H9 (cell line): ENCODE measurements at regions not wholly inside any gene's neighbourhood (a gene's known extent, or its start where the extent isn't known, plus 50 kb on each side); places are given as distances from the start of the nearest gene placed in this dataset.

Experiments
- DNase-seq: peaks from one replicate; pipeline ENCODE4 v3.0.0-alpha.2; 2017
- H2AFZ ChIP-seq: one replicate; pipeline ENCODE4 v1.6.1; 2013; ENCODE audit warnings: mild to moderate bottlenecking, low read length, control low read depth, moderate library complexity
- H2AK5ac ChIP-seq: 2 replicates; pipeline ENCODE4 v1.6.1; 2013; ENCODE audit warnings: low read length, control low read depth, mixed read lengths; ENCODE audit not compliant: insufficient read length
- H2BK120ac ChIP-seq: one replicate; pipeline ENCODE4 v1.6.1; 2013; ENCODE audit warnings: low read depth, mild to moderate bottlenecking, low read length, control low read depth, inconsistent platforms; ENCODE audit not compliant: poor library complexity, severe bottlenecking
- H2BK12ac ChIP-seq: 2 replicates; pipeline ENCODE4 v1.6.1; 2013; ENCODE audit warnings: low read length, control low read depth, mixed read lengths, low read depth; ENCODE audit not compliant: insufficient read length
- H2BK15ac ChIP-seq: 2 replicates; pipeline ENCODE4 v1.6.1; 2013; ENCODE audit warnings: low read depth, low read length, control low read depth
- H2BK20ac ChIP-seq: one replicate; pipeline ENCODE4 v1.6.1; 2013; ENCODE audit warnings: low read depth, mild to moderate bottlenecking, low read length, control low read depth, inconsistent platforms; ENCODE audit not compliant: poor library complexity, severe bottlenecking
- H2BK5ac ChIP-seq: 2 replicates; pipeline ENCODE4 v1.6.1; 2013; ENCODE audit warnings: low read length, control low read depth, mixed read lengths; ENCODE audit not compliant: insufficient read length
- H3K14ac ChIP-seq: 2 replicates; pipeline ENCODE4 v1.6.1; 2013; ENCODE audit warnings: low read length, control low read depth; ENCODE audit not compliant: insufficient read depth
- H3K18ac ChIP-seq: 2 replicates; pipeline ENCODE4 v1.6.1; 2013; ENCODE audit warnings: low read depth, mild to moderate bottlenecking, mixed read lengths, low read length, control low read depth; ENCODE audit not compliant: insufficient read length
- H3K23ac ChIP-seq: 2 replicates; pipeline ENCODE4 v1.6.1; 2013; ENCODE audit warnings: low read length, control low read depth, mixed read lengths, low read depth; ENCODE audit not compliant: insufficient read length
- H3K23me2 ChIP-seq: 2 replicates; pipeline ENCODE4 v1.6.1; 2013; ENCODE audit warnings: low read depth, mild to moderate bottlenecking, mixed read lengths, low read length, control low read depth; ENCODE audit not compliant: insufficient read length, poor library complexity, severe bottlenecking
- H3K27ac ChIP-seq: 2 replicates; pipeline ENCODE4 v1.5.1; 2013; ENCODE audit warnings: low read length, control low read depth, mixed read lengths, low read depth; ENCODE audit not compliant: insufficient read length
- H3K27me3 ChIP-seq: 2 replicates; pipeline ENCODE4 v1.6.1; 2013; ENCODE audit warnings: low read length, control low read depth, inconsistent platforms; ENCODE audit not compliant: insufficient read depth
- H3K4ac ChIP-seq: 2 replicates; pipeline ENCODE4 v1.6.1; 2013; ENCODE audit warnings: low read depth, mild to moderate bottlenecking, control low read depth, inconsistent platforms, low read length, moderate library complexity
- H3K4me1 ChIP-seq: 2 replicates; pipeline ENCODE4 v1.6.1; 2013; ENCODE audit warnings: low read length, control low read depth, inconsistent platforms; ENCODE audit not compliant: insufficient read depth
- H3K4me2 ChIP-seq: 2 replicates; pipeline ENCODE4 v1.6.1; 2013; ENCODE audit warnings: low read length, control low read depth, mixed read lengths; ENCODE audit not compliant: insufficient read length, insufficient read depth
- H3K56ac ChIP-seq: 2 replicates; pipeline ENCODE4 v1.6.1; 2013; ENCODE audit warnings: low read depth, mild to moderate bottlenecking, mixed read lengths, low read length, control low read depth; ENCODE audit not compliant: insufficient read length
- H3K79me1 ChIP-seq: 2 replicates; pipeline ENCODE4 v1.6.1; 2013; ENCODE audit warnings: low read depth, mild to moderate bottlenecking, moderate library complexity, low read length, control low read depth, inconsistent platforms; ENCODE audit not compliant: insufficient read depth, poor library complexity, severe bottlenecking
- H3K79me2 ChIP-seq: 2 replicates; pipeline ENCODE4 v1.6.1; 2013; ENCODE audit warnings: low read length, control low read depth, inconsistent platforms; ENCODE audit not compliant: insufficient read depth
- H3K9ac ChIP-seq: 2 replicates; pipeline ENCODE4 v1.6.1; 2013; ENCODE audit warnings: low read length, control low read depth, mixed read lengths; ENCODE audit not compliant: insufficient read length; ENCODE audit errors: extremely low read depth
- H3K9me3 ChIP-seq: one replicate; pipeline ENCODE4 v1.6.1; 2013; ENCODE audit warnings: low read depth, low read length, inconsistent platforms; ENCODE audit not compliant: control insufficient read depth
- H3T11ph ChIP-seq: one replicate; pipeline ENCODE4 v1.6.1; 2013; ENCODE audit warnings: mild to moderate bottlenecking, low read length, control low read depth, inconsistent platforms
- H4K20me1 ChIP-seq: one replicate; pipeline ENCODE4 v1.6.1; 2013; ENCODE audit not compliant: control insufficient read depth, insufficient read length, insufficient read depth
- H4K5ac ChIP-seq: 2 replicates; pipeline ENCODE4 v1.6.1; 2013; ENCODE audit warnings: low read depth, mild to moderate bottlenecking, mixed read lengths, low read length, control low read depth; ENCODE audit not compliant: insufficient read length
- H4K8ac ChIP-seq: replicated peaks from 2 replicates; pipeline ENCODE4 v1.6.1; 2013; ENCODE audit warnings: low read length, control low read depth, mixed read lengths, low read depth; ENCODE audit not compliant: insufficient read length
- H4K91ac ChIP-seq: 2 replicates; pipeline ENCODE4 v1.6.1; 2013; ENCODE audit warnings: low read depth, mild to moderate bottlenecking, moderate library complexity, mixed read lengths, low read length, control low read depth; ENCODE audit not compliant: insufficient read length
- H3K27ac Mint-ChIP-seq, 3 experiments: 2 replicates in 2 of 3; 3 replicates in 1 of 3; pipeline ENCODE4 v1.8.0; 2020 to 2021; ENCODE audit warnings: mixed read lengths in 3 of 3, mild to moderate bottlenecking in 1 of 3, moderate library complexity in 1 of 3
- H3K27me3 Mint-ChIP-seq: 2 replicates; pipeline ENCODE4 v1.8.0; 2021; ENCODE audit warnings: low read depth, mild to moderate bottlenecking, moderate library complexity, mixed read lengths
- H3K36me3 Mint-ChIP-seq, 3 experiments: 2 replicates in 2 of 3; 3 replicates in 1 of 3; pipeline ENCODE4 v1.8.0; 2020 to 2021; ENCODE audit warnings: low read depth in 3 of 3, mixed read lengths in 3 of 3; ENCODE audit not compliant: insufficient read depth in 1 of 3
- H3K4me1 Mint-ChIP-seq, 2 experiments: 2 replicates each; pipeline ENCODE4 v1.8.0; 2020; ENCODE audit warnings: mixed read lengths in 2 of 2
- H3K4me3 Mint-ChIP-seq, 2 experiments: 2 replicates in 1 of 2; 3 replicates in 1 of 2; pipeline ENCODE4 v1.8.0; 2020 to 2021; ENCODE audit warnings: mild to moderate bottlenecking in 2 of 2, mixed read lengths in 2 of 2, moderate library complexity in 1 of 2
- H3K9me3 Mint-ChIP-seq, 2 experiments: 2 replicates in 1 of 2; 3 replicates in 1 of 2; pipeline ENCODE4 v1.8.0; 2020; ENCODE audit warnings: mild to moderate bottlenecking in 2 of 2, mixed read lengths in 2 of 2, moderate library complexity in 1 of 2
- CTCF ChIP-seq: fragments of 200-600 bp; sonication (generic); conservative IDR thresholded peaks from 3 replicates; pipeline ENCODE4 v1.8.0; 2021; ENCODE audit warnings: antibody characterized with exemption, mild to moderate bottlenecking
- WGBS: extraction: QIAGEN DNeasy Blood & Tissue Kit; methylation state at CpG from one replicate; pipeline ENCODE4 v1.1.7; 2013; ENCODE audit warnings: missing lambda C conversion rate, low lambda C conversion rate, mixed read lengths; ENCODE audit not compliant: insufficient read length; ENCODE audit errors: extremely low coverage; 5-methylcytosine and 5-hydroxymethylcytosine counted together

- no peak overlapping the region for H4K91ac ChIP-seq
- H2BK12ac ChIP-seq = no peak overlapping the region
- DNase-seq = no peak
- no peak overlapping the region for H4K8ac ChIP-seq
- Mint-ChIP-seq H3K4me1 (peaks cover 28 to 34% of the 10 kb centered on the region in 2 experiments), H3K36me3 (peaks cover 0 to 3% (median 0%) of the 10 kb centered on the region in 3 experiments; a peak in 2 of 7 replicates), H3K4me3 (no peak overlapping the region), H3K27me3 (no peaks in the 10 kb centered on the region), H3K9me3 (peaks cover 2 to 9% of the 10 kb centered on the region in 2 experiments; a peak in 3 of 5 replicates), H3K27ac (no peak overlapping the region)
- no peaks in the 10 kb centered on the region for H3K9me3 ChIP-seq
- H3K79me2 ChIP-seq = no peaks in the 10 kb centered on the region
- H3K23ac ChIP-seq = no peak overlapping the region
- no peaks in the 10 kb centered on the region for H3K27me3 ChIP-seq
- no peak overlapping the region for H2BK5ac ChIP-seq
- H3K14ac ChIP-seq = no peak overlapping the region
- no peak overlapping the region for H2BK120ac ChIP-seq
- H3K4me1 ChIP-seq = peaks cover 5% of the 10 kb centered on the region
- no peak overlapping the region for H2BK15ac ChIP-seq
- no peak overlapping the region for H3K27ac ChIP-seq
- no CpG with 5 or more reads among the region's 1 CpG for WGBS
- H3K79me1 ChIP-seq = no peaks in the 10 kb centered on the region
- no peak overlapping the region for H3K4me2 ChIP-seq
- H3K23me2 ChIP-seq = no peaks in the 10 kb centered on the region
- no peak overlapping the region for H2AK5ac ChIP-seq
- no peak overlapping the region for H3T11ph ChIP-seq
- no peak overlapping the region for H3K18ac ChIP-seq
- no peak overlapping the region for H2AFZ ChIP-seq
- no peak overlapping the region for H3K4ac ChIP-seq
- H2BK20ac ChIP-seq = no peak overlapping the region
- H4K20me1 ChIP-seq = no peaks in the 10 kb centered on the region
- TF ChIP-seq CTCF = no peak
- H3K56ac ChIP-seq = no peak overlapping the region
- H3K9ac ChIP-seq = no peak overlapping the region
- no peak overlapping the region for H4K5ac ChIP-seq
Measured at GRCh38 chr14:38079268-38079667, 128.4 kb upstream of the SSTR1 start.
